ENCODE measurements at regions not wholly inside any gene's neighbourhood (a gene's known extent, or its start where the extent isn't known, plus 50 kb on each side); places are given as distances from the start of the nearest gene placed in this dataset.
"Not testable (repeated sequence)": the region's sequence is repeated elsewhere in the genome, so short reads cannot be mapped to it uniquely, and the experiment has no call there.

DNA sequence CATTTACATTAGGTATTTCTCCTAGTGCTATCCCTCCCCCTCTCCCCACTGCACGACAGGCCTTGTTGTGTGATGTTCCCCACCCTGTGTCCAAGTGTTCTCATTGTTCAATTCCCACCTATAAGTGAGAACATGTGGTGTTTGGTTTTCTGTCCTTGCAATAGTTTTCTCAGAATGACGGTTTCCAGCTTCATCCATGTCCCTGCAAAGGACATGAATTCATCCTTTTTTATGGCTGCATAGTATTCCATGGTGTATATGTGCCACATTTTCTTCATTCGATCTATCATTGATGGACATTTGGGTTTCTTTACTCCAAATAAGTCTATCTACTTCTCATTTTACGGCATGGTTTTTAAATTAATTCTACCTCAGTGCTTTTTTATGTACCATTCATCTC lies 125.8 kb downstream of the DDX11 start:
- H3K4me3 ChIP-seq (ENCODE audit: low read depth in 1 of 2, low read length in 2 of 2); H3K27me3 ChIP-seq (ENCODE audit: control insufficient read depth in 1 of 2, insufficient read depth in 2 of 2, low read length in 2 of 2); H3K9ac ChIP-seq (ENCODE audit: low read depth in 1 of 2, low read length in 2 of 2); H3K27ac ChIP-seq (ENCODE audit: low read depth, low read length); H3K36me3 ChIP-seq (ENCODE audit: control insufficient read depth in 1 of 2, insufficient read depth in 2 of 2, low read length in 2 of 2); H3K4me1 ChIP-seq (ENCODE audit: control insufficient read depth in 1 of 2, insufficient read depth in 2 of 2, low read length in 2 of 2); H3K9me3 ChIP-seq (ENCODE audit: control insufficient read depth in 1 of 2, low read length in 2 of 2): not testable (repeated sequence)

DNA sequence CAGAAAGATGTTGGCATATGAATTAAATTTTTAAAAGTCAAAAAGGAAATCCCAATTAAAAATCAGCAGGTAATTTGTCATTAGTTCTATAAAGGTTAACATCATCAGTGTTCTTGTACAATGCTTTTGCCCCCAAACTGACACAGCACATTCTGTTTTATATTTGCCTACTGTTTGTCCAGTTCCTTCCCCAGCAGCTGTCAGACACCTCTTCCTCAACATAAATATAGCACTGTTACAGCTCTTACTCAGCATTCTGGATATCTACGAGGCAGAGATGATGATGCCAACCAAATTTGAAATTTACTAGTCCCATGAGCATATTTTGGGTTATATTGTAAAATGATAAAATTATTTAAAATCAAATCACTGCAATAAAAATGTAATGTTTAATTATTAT lies 124.6 kb downstream of the SINHCAF start:
- Histone ChIP-seq H3K9me3 (ENCODE audit: control insufficient read depth in 1 of 2, low read length in 2 of 2) (no peaks in the 10 kb centered on the region), H3K27me3 (ENCODE audit: control insufficient read depth in 1 of 2, insufficient read depth in 2 of 2, low read length in 2 of 2) (no peaks in the 10 kb centered on the region), H3K4me1 (ENCODE audit: control insufficient read depth in 1 of 2, insufficient read depth in 2 of 2, low read length in 2 of 2) (peaks cover 4 to 10% of the 10 kb centered on the region in 2 donors), H3K4me3 (ENCODE audit: low read depth in 1 of 2, low read length in 2 of 2) (no peak overlapping the region), H3K9ac (ENCODE audit: low read depth in 1 of 2, low read length in 2 of 2) (no peak overlapping the region), H3K36me3 (ENCODE audit: control insufficient read depth in 1 of 2, insufficient read depth in 2 of 2, low read length in 2 of 2) (no peaks in the 10 kb centered on the region), H3K27ac (ENCODE audit: low read depth, low read length) (no peak overlapping the region)

DNA sequence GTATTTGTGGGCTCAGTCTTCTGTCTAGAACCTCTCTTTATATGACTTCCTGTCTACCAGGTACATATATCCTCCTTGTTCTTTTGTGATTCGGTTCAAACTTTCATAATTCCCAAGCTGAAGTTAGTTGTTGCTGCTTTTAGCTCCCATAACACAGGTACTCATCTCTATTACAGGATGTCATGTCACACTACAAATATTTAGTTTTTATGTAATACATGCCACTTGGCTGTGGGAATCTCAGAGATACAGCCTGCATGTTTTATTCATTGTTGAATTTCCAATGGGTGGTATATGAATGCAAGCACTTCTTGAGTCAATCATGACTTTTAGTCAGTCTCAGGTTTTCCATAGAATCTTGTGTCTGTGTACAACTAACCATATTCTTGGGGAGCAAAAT lies 122.7 kb downstream of the SINHCAF start:
- Histone ChIP-seq H3K4me3 (ENCODE audit: low read depth in 1 of 2, low read length in 2 of 2) (no peak overlapping the region), H3K36me3 (ENCODE audit: control insufficient read depth in 1 of 2, insufficient read depth in 2 of 2, low read length in 2 of 2) (no peaks in the 10 kb centered on the region), H3K27me3 (ENCODE audit: control insufficient read depth in 1 of 2, insufficient read depth in 2 of 2, low read length in 2 of 2) (no peaks in the 10 kb centered on the region), H3K9ac (ENCODE audit: low read depth in 1 of 2, low read length in 2 of 2) (no peak overlapping the region), H3K4me1 (ENCODE audit: control insufficient read depth in 1 of 2, insufficient read depth in 2 of 2, low read length in 2 of 2) (peaks cover 4 to 10% of the 10 kb centered on the region in 2 donors), H3K9me3 (ENCODE audit: control insufficient read depth in 1 of 2, low read length in 2 of 2) (no peaks in the 10 kb centered on the region), H3K27ac (ENCODE audit: low read depth, low read length) (no peak overlapping the region)

DNA sequence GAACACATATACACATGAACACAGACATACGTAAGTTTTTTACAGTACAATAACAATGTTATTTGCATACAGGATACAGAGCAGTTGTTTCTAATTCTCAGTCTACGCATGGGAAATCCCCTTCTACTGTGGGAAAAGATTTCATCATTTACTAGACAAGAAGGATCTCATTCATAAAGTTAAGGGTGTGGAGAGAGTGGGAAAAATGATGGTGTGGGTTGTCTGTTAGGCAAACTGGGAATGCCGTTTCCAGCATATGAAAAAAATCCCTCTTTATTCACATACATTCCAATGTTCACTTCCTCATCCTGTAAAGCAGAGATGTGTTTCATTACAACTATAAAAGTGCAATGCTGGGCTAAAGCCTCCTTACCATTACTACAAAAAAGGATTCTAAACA lies 120.9 kb downstream of the SINHCAF start:
- no peaks in the 10 kb centered on the region for H3K36me3 ChIP-seq (ENCODE audit: control insufficient read depth in 1 of 2, insufficient read depth in 2 of 2, low read length in 2 of 2)
- H3K9me3 ChIP-seq (ENCODE audit: control insufficient read depth in 1 of 2, low read length in 2 of 2) = no peaks in the 10 kb centered on the region
- no peaks in the 10 kb centered on the region for H3K27me3 ChIP-seq (ENCODE audit: control insufficient read depth in 1 of 2, insufficient read depth in 2 of 2, low read length in 2 of 2)
- no peak overlapping the region for H3K4me3 ChIP-seq (ENCODE audit: low read depth in 1 of 2, low read length in 2 of 2)
- peaks cover 4 to 10% of the 10 kb centered on the region in 2 donors for H3K4me1 ChIP-seq (ENCODE audit: control insufficient read depth in 1 of 2, insufficient read depth in 2 of 2, low read length in 2 of 2)
- H3K9ac ChIP-seq (ENCODE audit: low read depth in 1 of 2, low read length in 2 of 2) = no peak overlapping the region
- H3K27ac ChIP-seq (ENCODE audit: low read depth, low read length) = no peak overlapping the region

DNA sequence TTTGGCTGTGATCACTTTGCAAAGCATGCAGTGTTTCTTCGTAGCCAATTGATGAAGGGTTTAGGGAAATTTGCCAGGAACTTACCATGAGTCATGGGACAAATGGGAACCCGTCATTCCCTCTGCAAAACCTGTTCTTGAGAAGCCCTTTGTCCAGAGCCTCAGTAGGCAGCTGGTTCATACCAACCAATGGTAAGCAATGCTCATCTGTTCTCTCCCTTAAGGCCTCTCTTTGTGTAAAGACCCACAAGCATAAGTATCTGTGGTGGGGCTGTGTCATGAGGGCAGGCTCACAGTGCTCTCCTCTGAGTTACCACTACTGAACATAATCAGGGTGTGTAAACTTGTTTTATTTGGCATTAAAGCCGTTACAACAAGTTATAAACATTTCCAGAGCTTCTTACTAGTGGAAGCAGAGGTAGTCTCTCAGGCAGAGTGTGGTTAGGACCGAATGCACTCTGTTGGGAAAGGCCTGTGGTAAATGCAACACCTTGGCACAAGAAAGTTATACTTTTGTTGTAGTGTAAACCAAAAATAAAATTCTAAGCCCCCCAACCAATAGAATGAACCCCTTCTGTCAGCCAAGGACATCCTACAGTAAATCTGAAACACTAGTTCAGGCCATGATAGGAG lies 119.8 kb downstream of the SINHCAF start:
- H3K9me3 ChIP-seq (ENCODE audit: control insufficient read depth in 1 of 2, low read length in 2 of 2) = no peaks in the 10 kb centered on the region
- H3K4me1 ChIP-seq (ENCODE audit: control insufficient read depth in 1 of 2, insufficient read depth in 2 of 2, low read length in 2 of 2) = peaks cover 4 to 20% of the 10 kb centered on the region in 2 donors
- no peak overlapping the region for H3K9ac ChIP-seq (ENCODE audit: low read depth in 1 of 2, low read length in 2 of 2)
- no peaks in the 10 kb centered on the region for H3K36me3 ChIP-seq (ENCODE audit: control insufficient read depth in 1 of 2, insufficient read depth in 2 of 2, low read length in 2 of 2)
- no peak overlapping the region for H3K27ac ChIP-seq (ENCODE audit: low read depth, low read length)
- no peaks in the 10 kb centered on the region for H3K27me3 ChIP-seq (ENCODE audit: control insufficient read depth in 1 of 2, insufficient read depth in 2 of 2, low read length in 2 of 2)
- no peak overlapping the region for H3K4me3 ChIP-seq (ENCODE audit: low read depth in 1 of 2, low read length in 2 of 2)

DNA sequence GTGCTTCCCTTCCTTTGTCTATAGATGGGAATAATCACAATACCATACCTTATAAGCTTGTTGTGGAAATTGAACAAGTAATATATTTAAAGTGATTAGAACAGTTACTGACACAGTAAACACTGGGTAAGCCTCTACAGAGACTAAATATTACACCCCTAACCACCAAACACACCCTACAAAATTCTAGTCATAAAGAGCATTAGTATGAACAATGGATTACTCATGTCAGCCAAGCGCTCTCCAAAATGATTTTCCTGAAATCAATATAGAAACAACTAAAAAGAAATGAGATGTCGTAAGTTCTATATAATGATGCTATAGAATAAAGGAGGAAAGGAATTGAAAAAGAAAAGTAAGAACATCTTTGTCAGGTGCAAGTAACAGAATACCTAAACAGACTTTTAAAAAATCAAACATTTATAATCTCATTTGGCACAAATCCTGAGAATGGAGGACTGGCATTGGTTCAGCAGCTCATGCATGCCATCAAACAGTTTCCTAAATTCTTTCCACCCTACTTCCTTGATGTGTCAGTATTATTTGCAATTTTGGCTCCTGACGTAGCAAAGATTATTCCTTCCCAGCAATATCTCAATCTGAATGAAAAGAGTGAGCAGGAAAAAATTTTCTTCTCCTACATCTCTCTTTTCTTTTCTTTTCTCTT lies 118.0 kb downstream of the SINHCAF start:
- H3K27me3 ChIP-seq (ENCODE audit: control insufficient read depth in 1 of 2, insufficient read depth in 2 of 2, low read length in 2 of 2) = no peaks in the 10 kb centered on the region
- peaks cover 4 to 21% of the 10 kb centered on the region in 2 donors for H3K4me1 ChIP-seq (ENCODE audit: control insufficient read depth in 1 of 2, insufficient read depth in 2 of 2, low read length in 2 of 2)
- H3K9ac ChIP-seq (ENCODE audit: low read depth in 1 of 2, low read length in 2 of 2) = no peak overlapping the region
- no peaks in the 10 kb centered on the region for H3K36me3 ChIP-seq (ENCODE audit: control insufficient read depth in 1 of 2, insufficient read depth in 2 of 2, low read length in 2 of 2)
- no peak overlapping the region for H3K4me3 ChIP-seq (ENCODE audit: low read depth in 1 of 2, low read length in 2 of 2)
- no peak overlapping the region for H3K27ac ChIP-seq (ENCODE audit: low read depth, low read length)
- no peaks in the 10 kb centered on the region for H3K9me3 ChIP-seq (ENCODE audit: control insufficient read depth in 1 of 2, low read length in 2 of 2)

DNA sequence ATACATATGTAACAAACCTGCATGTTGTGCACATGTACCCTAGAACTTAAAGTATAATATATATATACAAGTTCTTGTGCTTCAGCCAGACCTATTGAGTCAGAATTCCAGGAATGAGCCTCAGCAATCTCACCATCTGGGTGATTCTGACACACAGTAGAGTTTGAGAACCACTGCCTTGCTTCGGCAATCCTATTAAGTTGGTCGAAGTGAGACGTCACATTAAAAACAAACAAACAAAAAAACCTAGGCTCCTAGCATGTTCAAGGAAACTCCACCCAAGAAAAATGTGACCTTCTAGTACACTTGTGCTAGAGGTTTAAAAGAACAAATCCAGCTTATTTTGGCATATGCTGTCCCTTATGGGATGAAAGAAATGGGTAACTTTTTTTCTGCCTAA lies 115.8 kb downstream of the SINHCAF start:
- no peak overlapping the region for H3K9ac ChIP-seq (ENCODE audit: low read depth in 1 of 2, low read length in 2 of 2)
- H3K27ac ChIP-seq (ENCODE audit: low read depth, low read length) = no peak overlapping the region
- H3K4me1 ChIP-seq (ENCODE audit: control insufficient read depth in 1 of 2, insufficient read depth in 2 of 2, low read length in 2 of 2) = peaks cover 4 to 19% of the 10 kb centered on the region in 2 donors
- no peak overlapping the region for H3K4me3 ChIP-seq (ENCODE audit: low read depth in 1 of 2, low read length in 2 of 2)
- no peaks in the 10 kb centered on the region for H3K9me3 ChIP-seq (ENCODE audit: control insufficient read depth in 1 of 2, low read length in 2 of 2)
- no peaks in the 10 kb centered on the region for H3K27me3 ChIP-seq (ENCODE audit: control insufficient read depth in 1 of 2, insufficient read depth in 2 of 2, low read length in 2 of 2)
- H3K36me3 ChIP-seq (ENCODE audit: control insufficient read depth in 1 of 2, insufficient read depth in 2 of 2, low read length in 2 of 2) = no peaks in the 10 kb centered on the region

DNA sequence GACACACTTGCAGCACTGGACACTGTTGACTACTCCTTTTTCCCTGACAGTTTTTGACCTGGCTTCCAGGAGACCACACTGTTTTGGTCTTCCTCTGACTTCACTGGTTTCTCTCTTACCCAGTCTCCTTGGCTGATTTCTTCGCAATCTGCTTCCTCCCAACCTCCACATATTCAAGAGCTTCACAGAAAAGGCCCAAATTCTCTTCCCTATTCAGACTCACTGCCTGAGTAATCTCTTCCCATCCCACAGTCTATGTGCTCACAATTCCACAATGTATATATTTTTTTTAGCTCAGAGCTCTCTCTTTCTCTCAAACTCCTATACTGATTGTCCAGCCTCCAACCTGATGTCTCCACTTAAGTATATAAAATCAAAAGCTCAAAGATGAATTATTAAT lies 115.4 kb downstream of the SINHCAF start:
- Histone ChIP-seq H3K4me1 (ENCODE audit: control insufficient read depth in 1 of 2, insufficient read depth in 2 of 2, low read length in 2 of 2) (peaks cover 6 to 17% of the 10 kb centered on the region in 2 donors), H3K4me3 (ENCODE audit: low read depth in 1 of 2, low read length in 2 of 2) (no peak overlapping the region), H3K36me3 (ENCODE audit: control insufficient read depth in 1 of 2, insufficient read depth in 2 of 2, low read length in 2 of 2) (no peaks in the 10 kb centered on the region), H3K9ac (ENCODE audit: low read depth in 1 of 2, low read length in 2 of 2) (no peak overlapping the region), H3K27ac (ENCODE audit: low read depth, low read length) (no peak overlapping the region), H3K27me3 (ENCODE audit: control insufficient read depth in 1 of 2, insufficient read depth in 2 of 2, low read length in 2 of 2) (peaks cover 0 to under 1% of the 10 kb centered on the region in 2 donors), H3K9me3 (ENCODE audit: control insufficient read depth in 1 of 2, low read length in 2 of 2) (no peaks in the 10 kb centered on the region)

DNA sequence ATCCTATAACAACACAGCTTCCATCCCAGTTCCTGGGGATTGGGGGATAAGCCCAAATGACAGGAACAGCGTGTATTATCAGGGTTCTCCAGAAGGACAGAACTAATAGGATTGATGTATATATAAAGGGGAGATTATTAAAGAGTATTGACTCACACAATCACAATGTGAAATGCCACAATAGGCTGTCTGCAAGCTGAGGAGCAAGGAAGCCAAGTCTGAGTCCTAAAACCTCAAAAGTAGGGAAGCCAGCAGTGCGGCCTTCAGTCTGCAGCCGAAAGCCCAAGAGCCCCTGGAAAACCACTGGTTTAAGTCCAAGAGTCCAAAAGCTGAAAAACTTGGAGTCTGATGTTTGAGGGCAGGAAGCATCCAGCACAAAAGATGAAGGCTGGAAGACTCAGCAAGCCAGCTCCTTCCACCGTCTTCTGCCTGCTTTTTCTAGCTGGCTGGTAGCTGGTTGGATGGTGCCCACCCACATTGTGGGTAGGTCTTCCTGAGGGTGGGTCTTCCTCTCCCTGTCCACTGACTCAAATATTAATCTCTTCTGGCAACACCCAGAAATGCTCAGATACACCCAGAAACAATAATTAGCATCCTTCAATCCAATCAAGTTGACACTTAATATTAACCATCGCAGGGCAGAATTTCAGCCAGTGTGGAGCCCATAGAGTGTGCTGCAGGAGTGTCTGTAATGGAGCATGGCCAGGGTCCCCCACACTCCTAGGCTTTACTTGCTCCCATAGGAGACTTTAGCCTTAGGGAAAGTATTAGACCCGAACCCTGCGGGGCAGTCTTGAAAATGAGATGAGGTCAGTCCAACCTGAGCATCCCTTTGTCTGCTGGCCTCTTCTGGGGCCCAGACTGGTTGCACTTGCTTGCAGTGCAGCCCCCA lies 111.1 kb downstream of the SINHCAF start:
- H3K27me3 ChIP-seq (ENCODE audit: control insufficient read depth in 1 of 2, insufficient read depth in 2 of 2, low read length in 2 of 2) = peaks cover 0 to 3% of the 10 kb centered on the region in 2 donors
- H3K36me3 ChIP-seq (ENCODE audit: control insufficient read depth in 1 of 2, insufficient read depth in 2 of 2, low read length in 2 of 2) = no peaks in the 10 kb centered on the region
- H3K9me3 ChIP-seq (ENCODE audit: control insufficient read depth in 1 of 2, low read length in 2 of 2) = no peaks in the 10 kb centered on the region
- H3K9ac ChIP-seq (ENCODE audit: low read depth in 1 of 2, low read length in 2 of 2) = no peak overlapping the region
- no peak overlapping the region for H3K4me3 ChIP-seq (ENCODE audit: low read depth in 1 of 2, low read length in 2 of 2)
- H3K27ac ChIP-seq (ENCODE audit: low read depth, low read length) = no peak overlapping the region
- peaks cover 4 to 11% of the 10 kb centered on the region in 2 donors for H3K4me1 ChIP-seq (ENCODE audit: control insufficient read depth in 1 of 2, insufficient read depth in 2 of 2, low read length in 2 of 2)
